SU-DHL-6 (cell line): ENCODE measurements at regions not wholly inside any gene's neighbourhood (a gene's known extent, or its start where the extent isn't known, plus 50 kb on each side); places are given as distances from the start of the nearest gene placed in this dataset.
"Not testable (repeated sequence)": the region's sequence is repeated elsewhere in the genome, so short reads cannot be mapped to it uniquely, and the experiment has no call there.

Experiments used
- H2AFZ ChIP-seq: fragments of 200-600 bp; sonication (generic); 2 replicates; pipeline ENCODE4 v1.6.1; 2014; ENCODE audit warnings: low read depth, mild to moderate bottlenecking, moderate library complexity, mixed read lengths, antibody characterized with exemption, low read length; ENCODE audit not compliant: severe bottlenecking
- H3F3A ChIP-seq: fragments of 200-600 bp; shearing (Covaris generic); 2 replicates; pipeline ENCODE4 v1.6.0; 2016; ENCODE audit warnings: antibody characterized with exemption, mild to moderate bottlenecking; ENCODE audit not compliant: insufficient read depth
- H3K27ac ChIP-seq: fragments of 200-600 bp; sonication (generic); 2 replicates; pipeline ENCODE4 v1.5.1; 2016; ENCODE audit warnings: low read depth, mild to moderate bottlenecking, low read length, moderate library complexity, mixed read lengths
- H3K27me3 ChIP-seq: fragments of 200-600 bp; sonication (generic), shearing (Covaris generic); 2 replicates; pipeline ENCODE4 v1.6.0; 2014; ENCODE audit warnings: mild to moderate bottlenecking, low read length
- H3K36me3 ChIP-seq: fragments of 200-600 bp; sonication (generic); 2 replicates; pipeline ENCODE4 v1.6.1; 2014; ENCODE audit warnings: mild to moderate bottlenecking, low read length, mixed read lengths
- H3K4me2 ChIP-seq: fragments of 300-600, 200-600 bp; shearing (Covaris generic), sonication (generic); 2 replicates; pipeline ENCODE4 v1.6.0; 2014; ENCODE audit warnings: low read length, low read depth, mild to moderate bottlenecking; ENCODE audit not compliant: poor library complexity, severe bottlenecking
- H3K4me3 ChIP-seq: fragments of 200-600 bp; sonication (generic); 2 replicates; pipeline ENCODE4 v1.5.1; 2014; ENCODE audit warnings: antibody characterized with exemption, low read length, mild to moderate bottlenecking, mixed read lengths; ENCODE audit not compliant: insufficient read depth, poor library complexity, severe bottlenecking
- H3K79me2 ChIP-seq: fragments of 200-600 bp; sonication (generic); 2 replicates; pipeline ENCODE4 v1.6.1; 2014; ENCODE audit warnings: mild to moderate bottlenecking, low read length, moderate library complexity; ENCODE audit not compliant: insufficient read depth
- H3K9ac ChIP-seq: fragments of 200-600 bp; sonication (generic); 2 replicates; pipeline ENCODE4 v1.7.0; 2014; ENCODE audit warnings: mild to moderate bottlenecking, low read length
- H3K9me2 ChIP-seq: fragments of 200-600 bp; sonication (generic); replicated peaks from 2 replicates; pipeline ENCODE4 v1.6.1; 2014; ENCODE audit warnings: low read length; ENCODE audit not compliant: insufficient read depth
- H3K9me3 ChIP-seq: fragments of 200-600 bp; sonication (generic); 2 replicates; pipeline ENCODE4 v1.6.1; 2014; ENCODE audit warnings: low read length, mixed read lengths; ENCODE audit not compliant: insufficient read depth
- H4K20me1 ChIP-seq: fragments of 200-600 bp; sonication (generic); 2 replicates; pipeline ENCODE4 v1.6.1; 2014; ENCODE audit warnings: low read depth, mild to moderate bottlenecking, antibody characterized with exemption, low read length, moderate library complexity, mixed read lengths
- CTCF ChIP-seq: fragments of 200-600 bp; sonication (generic); IDR thresholded peaks from one replicate; pipeline ENCODE4 v1.5.1; 2017; ENCODE audit warnings: antibody characterized with exemption, mild to moderate bottlenecking, low read length, moderate library complexity; ENCODE audit not compliant: insufficient read depth, poor library complexity, severe bottlenecking
- EZH2phosphoT487 ChIP-seq: fragments of 200-600 bp; sonication (generic), shearing (Covaris generic); conservative IDR thresholded peaks from 2 replicates; pipeline ENCODE4 v1.6.1; 2018; ENCODE audit warnings: mild to moderate bottlenecking, antibody characterized with exemption, low read length, moderate library complexity, mixed read lengths

- Histone ChIP-seq H4K20me1 (no peaks in the 10 kb centered on the region), H3K79me2 (no peaks in the 10 kb centered on the region), H3K27me3 (no peaks in the 10 kb centered on the region), H3K9me3 (no peaks in the 10 kb centered on the region), H2AFZ (no peak overlapping the region), H3K9ac (no peak overlapping the region), H3K4me2 (no peak overlapping the region), H3K9me2 (no peaks in the 10 kb centered on the region), H3K36me3 (no peaks in the 10 kb centered on the region), H3F3A (no peaks in the 10 kb centered on the region), H3K27ac (no peak overlapping the region), H3K4me3 (no peak overlapping the region)
- TF ChIP-seq EZH2phosphoT487 (no peak), CTCF (no peak)
These were observed 424.9 kb upstream of the ALCAM start for GRCh38 chr3:104941785-104942184.

GRCh38 chr3:104943974-104944373 lies 422.7 kb upstream of the ALCAM start:
- no peak for TF ChIP-seq CTCF
- no peak for TF ChIP-seq EZH2phosphoT487
- Histone ChIP-seq H3K27me3 (no peaks in the 10 kb centered on the region), H3K79me2 (no peaks in the 10 kb centered on the region), H3F3A (no peaks in the 10 kb centered on the region), H3K4me2 (no peak overlapping the region), H4K20me1 (no peaks in the 10 kb centered on the region), H3K9me3 (no peaks in the 10 kb centered on the region), H3K36me3 (no peaks in the 10 kb centered on the region), H3K27ac (no peak overlapping the region), H2AFZ (no peak overlapping the region), H3K4me3 (no peak overlapping the region), H3K9ac (no peak overlapping the region), H3K9me2 (no peaks in the 10 kb centered on the region)

GRCh38 chr3:104947943-104948342 lies 418.8 kb upstream of the ALCAM start:
- H3F3A ChIP-seq: no peaks in the 10 kb centered on the region

GRCh38 chr3:104949810-104950209 lies 416.9 kb upstream of the ALCAM start:
- H3K27me3 ChIP-seq, H3K9me2 ChIP-seq, H3K9ac ChIP-seq, H3K9me3 ChIP-seq, H3F3A ChIP-seq, H3K36me3 ChIP-seq, H3K79me2 ChIP-seq, H4K20me1 ChIP-seq, H3K4me3 ChIP-seq, H2AFZ ChIP-seq, H3K27ac ChIP-seq, H3K4me2 ChIP-seq: not testable (repeated sequence)

More at GRCh38 chr3:104947943-104948342, 418.8 kb upstream of the ALCAM start:
- H3K9me2 ChIP-seq: no peaks in the 10 kb centered on the region
- H2AFZ ChIP-seq: no peak overlapping the region
- no peak overlapping the region for H3K4me2 ChIP-seq
- H3K9ac ChIP-seq: no peak overlapping the region
- no peaks in the 10 kb centered on the region for H3K79me2 ChIP-seq
- no peak overlapping the region for H3K27ac ChIP-seq
- TF ChIP-seq CTCF: no peak
- no peak for TF ChIP-seq EZH2phosphoT487
- no peak overlapping the region for H3K4me3 ChIP-seq
- no peaks in the 10 kb centered on the region for H3K9me3 ChIP-seq
- no peaks in the 10 kb centered on the region for H4K20me1 ChIP-seq
- no peaks in the 10 kb centered on the region for H3K36me3 ChIP-seq
- H3K27me3 ChIP-seq: no peaks in the 10 kb centered on the region
